Thyroid gland (tissue), 4 donors: ENCODE measurements at regions not wholly inside any gene's neighbourhood (a gene's known extent, or its start where the extent isn't known, plus 50 kb on each side); places are given as distances from the start of the nearest gene placed in this dataset.

Experiments
- DNase-seq, 2 donors: peaks; one replicate each; pipeline ENCODE4 v3.0.0-alpha.2; 2019
- H3K27ac ChIP-seq, 3 donors: fragments of 200-600 bp; sonication (generic); 1 replicate in 2 of 3; 2 replicates in 1 of 3; pipeline ENCODE4 v1.5.1; 2016 to 2019; ENCODE audit warnings: mild to moderate bottlenecking in 1 of 3, moderate library complexity in 1 of 3
- H3K27me3 ChIP-seq: fragments of 200-600 bp; sonication (generic); one replicate; pipeline ENCODE4 v1.5.1; 2019
- H3K36me3 ChIP-seq, 2 donors: fragments of 200-600 bp; sonication (generic); one replicate each; pipeline ENCODE4 v1.5.1; 2016 to 2019
- H3K4me1 ChIP-seq, 2 donors: fragments of 200-600 bp; sonication (generic); one replicate each; pipeline ENCODE4 v1.5.1; 2017 to 2019
- H3K4me3 ChIP-seq, 3 donors: fragments of 200-600 bp; sonication (generic); replicated peaks in 1 of 3; 1 replicate in 2 of 3; 2 replicates in 1 of 3; pipeline ENCODE4 v1.5.1; 2016; ENCODE audit warnings: mild to moderate bottlenecking in 1 of 3
- H3K9me3 ChIP-seq: fragments of 200-600 bp; sonication (generic); one replicate; pipeline ENCODE4 v1.5.1; 2017
- CTCF ChIP-seq, 6 experiments: fragments of 200-600 bp in 3 of 6; fragments of 450-650 bp in 3 of 6; sonication (generic) in 3 of 6; IDR thresholded peaks; one replicate each; pipeline ENCODE4 v1.5.1; 2016 to 2019; ENCODE audit warnings: antibody characterized with exemption in 6 of 6, mild to moderate bottlenecking in 2 of 6, inconsistent platforms in 1 of 6, moderate library complexity in 1 of 6
- POLR2A ChIP-seq, 2 donors: fragments of 450-650 bp; IDR thresholded peaks; one replicate each; pipeline ENCODE4 v1.6.1; 2017; ENCODE audit warnings: antibody characterized with exemption in 2 of 2, mild to moderate bottlenecking in 2 of 2, moderate library complexity in 1 of 2
- WGBS, 2 donors: methylation state at CpG; one replicate each; pipeline ENCODE4 v1.1.5; 2017; 5-methylcytosine and 5-hydroxymethylcytosine counted together
- intact Hi-C: fragments of 100-400 bp; cut with DNase I; formaldehyde crosslinking; loops from one replicate; pipeline ENCODE4 v1.15.1; 2023

- 92 to 93% methylated on average over 1 of the region's 1 CpG for WGBS, 2 donors
These were observed 130.2 kb upstream of the ANKRD28 start for GRCh38 chr3:15927969-15928368.

GRCh38 chr3:15929944-15930571, 132.3 kb upstream of the ANKRD28 start:
- H3K27me3 ChIP-seq, result no peaks in the 10 kb centered on the region
- no peak overlapping the region for H3K27ac ChIP-seq
- peaks cover 0 to 5% of the 10 kb centered on the region in 2 donors for H3K4me1 ChIP-seq
- no peaks in the 10 kb centered on the region for H3K36me3 ChIP-seq
- no peak overlapping the region for H3K4me3 ChIP-seq
- TF ChIP-seq POLR2A (IDR thresholded peaks at IDR 0.05) (no peak), CTCF (IDR thresholded peaks at IDR 0.05) (no peak)
- no peak for DNase-seq
- H3K9me3 ChIP-seq, result no peaks in the 10 kb centered on the region
- intact Hi-C loops, result no loop called here
- WGBS, 2 donors, result 76 to 79% methylated on average over 4 of the region's 4 CpGs

More at GRCh38 chr3:15927969-15928368, 130.2 kb upstream of the ANKRD28 start:
- intact Hi-C loops, result no loop called here
- no peak for DNase-seq
- peaks cover 0 to 5% of the 10 kb centered on the region in 2 donors for H3K4me1 ChIP-seq
- no peak overlapping the region for H3K27ac ChIP-seq
- no peak for TF ChIP-seq POLR2A (IDR thresholded peaks at IDR 0.05)
- TF ChIP-seq CTCF (IDR thresholded peaks at IDR 0.05), result no peak
- no peaks in the 10 kb centered on the region for H3K9me3 ChIP-seq
- no peak overlapping the region for H3K4me3 ChIP-seq
- H3K27me3 ChIP-seq, result no peaks in the 10 kb centered on the region
- no peaks in the 10 kb centered on the region for H3K36me3 ChIP-seq

GRCh38 chr3:15932348-15933300, 134.8 kb upstream of the ANKRD28 start:
- Histone ChIP-seq H3K27me3 (no peaks in the 10 kb centered on the region), H3K4me3 (no peak overlapping the region), H3K4me1 (peaks cover 0 to 5% of the 10 kb centered on the region in 2 donors), H3K27ac (peak overlapping the region; percentile 16 to 19 (median 18)), H3K9me3 (no peaks in the 10 kb centered on the region), H3K36me3 (no peaks in the 10 kb centered on the region)
- TF ChIP-seq POLR2A (IDR thresholded peaks at IDR 0.05) (no peak), CTCF (IDR thresholded peaks at IDR 0.05) (no peak)
- 42 to 49% methylated on average over 7 of the region's 7 CpGs for WGBS, 2 donors
- peak in 1 of 2 donors; percentile 1 for DNase-seq
- intact Hi-C loops, result no loop called here

- WGBS, 2 donors, result 80 to 84% methylated on average over 4 of the region's 4 CpGs
- H3K27me3 ChIP-seq, result no peaks in the 10 kb centered on the region
- H3K36me3 ChIP-seq, result no peaks in the 10 kb centered on the region
- peaks cover 0 to 5% of the 10 kb centered on the region in 2 donors for H3K4me1 ChIP-seq
- no peak overlapping the region for H3K27ac ChIP-seq
- intact Hi-C loops, result no loop called here
- H3K4me3 ChIP-seq, result no peak overlapping the region
- no peaks in the 10 kb centered on the region for H3K9me3 ChIP-seq
- no peak for TF ChIP-seq POLR2A (IDR thresholded peaks at IDR 0.05)
- TF ChIP-seq CTCF (IDR thresholded peaks at IDR 0.05), result no peak
- DNase-seq, result peak in 1 of 2 donors; percentile 5
These were observed 135.8 kb upstream of the ANKRD28 start for GRCh38 chr3:15933439-15934139.
